Osteoblast (primary cell): ENCODE measurements at regions not wholly inside any gene's neighbourhood (a gene's known extent, or its start where the extent isn't known, plus 50 kb on each side); places are given as distances from the start of the nearest gene placed in this dataset.
"Not testable (repeated sequence)": the region's sequence is repeated elsewhere in the genome, so short reads cannot be mapped to it uniquely, and the experiment has no call there.

Experiments
- DNase-seq: peaks from one replicate; pipeline ENCODE4 v3.0.0; 2011; ENCODE audit warnings: low spot score, mixed read lengths; ENCODE audit not compliant: insufficient read length; ENCODE audit errors: missing footprints
- H2AFZ ChIP-seq: 2 replicates; pipeline ENCODE4 v1.6.0; 2011; ENCODE audit warnings: mild to moderate bottlenecking, low read length
- H3K27ac ChIP-seq: 2 replicates; pipeline ENCODE4 v1.5.1; 2011; ENCODE audit warnings: mild to moderate bottlenecking, low read depth, low read length, moderate library complexity
- H3K27me3 ChIP-seq: 2 replicates; pipeline ENCODE4 v1.6.0; 2012; ENCODE audit warnings: mild to moderate bottlenecking, control low read depth, inconsistent platforms, low read length, moderate library complexity; ENCODE audit not compliant: insufficient read depth
- H3K36me3 ChIP-seq: 2 replicates; pipeline ENCODE4 v1.5.1; 2011; ENCODE audit warnings: mild to moderate bottlenecking, low read length, control low read depth, moderate library complexity; ENCODE audit not compliant: insufficient read depth
- H3K4me1 ChIP-seq: 2 replicates; pipeline ENCODE4 v1.5.1; 2011; ENCODE audit warnings: mild to moderate bottlenecking, low read length, control low read depth, moderate library complexity; ENCODE audit not compliant: insufficient read depth
- H3K4me2 ChIP-seq: 2 replicates; pipeline ENCODE4 v1.6.0; 2011; ENCODE audit warnings: mild to moderate bottlenecking, low read length; ENCODE audit not compliant: insufficient read depth
- H3K4me3 ChIP-seq: fragments of 200-600 bp; sonication (generic); 3 replicates; pipeline ENCODE4 v1.5.1; 2012; ENCODE audit warnings: mild to moderate bottlenecking, low read length, inconsistent platforms; ENCODE audit not compliant: insufficient read depth
- H3K79me2 ChIP-seq: 2 replicates; pipeline ENCODE4 v1.6.0; 2012; ENCODE audit warnings: mild to moderate bottlenecking, low read length, control low read depth, inconsistent platforms; ENCODE audit not compliant: insufficient read depth
- H3K9me3 ChIP-seq: 2 replicates; pipeline ENCODE4 v1.5.1; 2011; ENCODE audit warnings: low read depth, low read length, control low read depth
- H4K20me1 ChIP-seq: 2 replicates; pipeline ENCODE4 v1.6.0; 2012; ENCODE audit warnings: mild to moderate bottlenecking, low read length, control low read depth; ENCODE audit not compliant: insufficient read depth
- CTCF ChIP-seq: IDR thresholded peaks from 2 replicates; pipeline ENCODE4 v1.5.1; 2011; ENCODE audit warnings: mild to moderate bottlenecking, low read depth, low read length, moderate library complexity; ENCODE audit errors: extremely low read depth

- Histone ChIP-seq H3K4me3 (no peak overlapping the region), H3K27ac (no peak overlapping the region), H3K9me3 (no peaks in the 10 kb centered on the region), H3K27me3 (no peaks in the 10 kb centered on the region), H2AFZ (no peak overlapping the region), H3K4me2 (no peak overlapping the region), H3K79me2 (no peaks in the 10 kb centered on the region), H3K4me1 (no peaks in the 10 kb centered on the region), H4K20me1 (no peaks in the 10 kb centered on the region), H3K36me3 (no peaks in the 10 kb centered on the region)
- DNase-seq: no peak
- no peak for TF ChIP-seq CTCF
These were observed 72.3 kb upstream of the SYNCRIP start for GRCh38 chr6:85714893-85715530.

GRCh38 chr6:85712346-85712745, 69.7 kb upstream of the SYNCRIP start:
- TF ChIP-seq CTCF: no peak
- Histone ChIP-seq H4K20me1 (no peaks in the 10 kb centered on the region), H2AFZ (no peak overlapping the region), H3K9me3 (no peaks in the 10 kb centered on the region), H3K4me3 (no peak overlapping the region), H3K27ac (no peak overlapping the region), H3K4me2 (no peak overlapping the region), H3K36me3 (no peaks in the 10 kb centered on the region), H3K4me1 (no peaks in the 10 kb centered on the region), H3K27me3 (no peaks in the 10 kb centered on the region), H3K79me2 (no peaks in the 10 kb centered on the region)
- no peak for DNase-seq

- H3K4me1 ChIP-seq, H3K36me3 ChIP-seq, H2AFZ ChIP-seq, H3K4me3 ChIP-seq, DNase-seq, H3K9me3 ChIP-seq, H3K4me2 ChIP-seq, H3K27ac ChIP-seq, H3K79me2 ChIP-seq, H4K20me1 ChIP-seq, H3K27me3 ChIP-seq: not testable (repeated sequence)
These were observed 64.9 kb upstream of the SYNCRIP start for GRCh38 chr6:85707515-85708145.

- Histone ChIP-seq H3K4me3 (no peak overlapping the region), H3K27me3 (no peaks in the 10 kb centered on the region), H3K36me3 (no peaks in the 10 kb centered on the region), H3K27ac (no peak overlapping the region), H3K79me2 (no peaks in the 10 kb centered on the region), H3K9me3 (no peaks in the 10 kb centered on the region), H4K20me1 (no peaks in the 10 kb centered on the region), H3K4me1 (no peaks in the 10 kb centered on the region), H2AFZ (no peak overlapping the region), H3K4me2 (no peak overlapping the region)
- DNase-seq: no peak
- no peak for TF ChIP-seq CTCF
These were observed 63.6 kb upstream of the SYNCRIP start for GRCh38 chr6:85706272-85706671.
